GM20000 (cell line): ENCODE measurements at regions not wholly inside any gene's neighbourhood (a gene's known extent, or its start where the extent isn't known, plus 50 kb on each side); places are given as distances from the start of the nearest gene placed in this dataset.

Experiments
- DNase-seq: peaks from one replicate; pipeline ENCODE4 v3.0.0; 2012; ENCODE audit warnings: low spot score
- TF ChIP-seq, protein P1 (sequence below): IDR thresholded peaks from 2 replicates; pipeline ENCODE4 v1.5.1; 2012; ENCODE audit warnings: mild to moderate bottlenecking, control low read depth; ENCODE audit errors: extremely low read depth, missing control alignments

DNA sequence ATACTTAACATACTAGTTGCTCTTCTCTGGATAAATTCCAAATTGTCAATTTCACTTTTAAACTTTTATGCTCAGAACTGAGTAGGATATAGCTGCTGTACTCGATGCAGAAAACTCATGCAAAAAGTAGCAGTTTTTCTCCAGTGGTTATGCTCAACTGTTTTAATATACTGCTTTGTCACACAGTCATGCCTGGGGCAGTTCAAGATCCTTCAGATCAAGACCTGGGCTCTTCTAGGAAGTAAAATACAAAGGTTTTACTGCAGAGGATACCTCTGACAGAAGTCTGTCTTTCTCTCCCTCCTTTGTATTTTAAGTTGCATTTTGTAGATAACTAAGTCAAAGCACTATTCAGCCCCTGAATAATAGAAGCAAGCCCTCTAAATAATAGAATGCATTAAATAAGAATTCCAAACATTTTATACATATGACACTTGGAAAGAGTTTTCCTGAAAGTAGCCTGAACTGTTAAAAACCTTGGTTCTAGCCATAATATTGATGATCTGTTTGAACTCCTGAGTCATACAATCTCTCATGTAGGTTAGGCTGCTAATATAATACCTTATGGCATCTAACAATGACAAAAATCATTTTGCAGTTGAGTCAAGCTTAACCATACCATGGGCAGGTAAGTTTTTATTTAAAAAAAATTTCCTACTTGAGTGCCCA is 183.3 kb upstream of the TRIB2 start:
- TF ChIP-seq, protein P1, sequence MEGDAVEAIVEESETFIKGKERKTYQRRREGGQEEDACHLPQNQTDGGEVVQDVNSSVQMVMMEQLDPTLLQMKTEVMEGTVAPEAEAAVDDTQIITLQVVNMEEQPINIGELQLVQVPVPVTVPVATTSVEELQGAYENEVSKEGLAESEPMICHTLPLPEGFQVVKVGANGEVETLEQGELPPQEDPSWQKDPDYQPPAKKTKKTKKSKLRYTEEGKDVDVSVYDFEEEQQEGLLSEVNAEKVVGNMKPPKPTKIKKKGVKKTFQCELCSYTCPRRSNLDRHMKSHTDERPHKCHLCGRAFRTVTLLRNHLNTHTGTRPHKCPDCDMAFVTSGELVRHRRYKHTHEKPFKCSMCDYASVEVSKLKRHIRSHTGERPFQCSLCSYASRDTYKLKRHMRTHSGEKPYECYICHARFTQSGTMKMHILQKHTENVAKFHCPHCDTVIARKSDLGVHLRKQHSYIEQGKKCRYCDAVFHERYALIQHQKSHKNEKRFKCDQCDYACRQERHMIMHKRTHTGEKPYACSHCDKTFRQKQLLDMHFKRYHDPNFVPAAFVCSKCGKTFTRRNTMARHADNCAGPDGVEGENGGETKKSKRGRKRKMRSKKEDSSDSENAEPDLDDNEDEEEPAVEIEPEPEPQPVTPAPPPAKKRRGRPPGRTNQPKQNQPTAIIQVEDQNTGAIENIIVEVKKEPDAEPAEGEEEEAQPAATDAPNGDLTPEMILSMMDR, result no peak
- no peak for DNase-seq

DNA sequence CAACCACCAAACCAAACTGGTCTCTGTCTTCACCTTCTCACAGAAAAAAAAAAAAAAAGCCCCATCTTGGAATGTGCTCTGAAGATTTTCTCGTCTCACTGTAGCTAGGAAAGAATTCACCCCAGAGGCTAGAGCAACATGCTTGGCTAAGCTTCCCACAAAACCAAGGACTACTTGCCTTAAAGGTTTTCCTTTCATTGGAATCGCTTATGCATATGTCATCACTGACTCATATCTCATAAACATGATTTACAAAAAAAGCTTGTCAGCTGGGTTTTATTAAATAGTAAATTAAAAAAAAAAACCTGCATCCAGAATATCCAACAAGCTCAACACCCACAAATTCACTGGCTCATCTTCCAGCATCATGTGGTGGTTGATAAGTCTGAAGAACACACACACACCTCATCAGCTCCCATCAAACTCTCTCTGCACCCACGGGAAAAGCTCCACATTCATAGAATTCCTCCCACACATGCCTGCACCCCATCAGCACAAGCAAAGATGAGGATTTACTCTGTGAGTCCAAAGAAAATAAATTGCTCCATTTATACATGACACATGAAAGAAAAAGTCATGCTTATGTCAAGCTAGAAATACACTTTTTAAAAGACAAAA is 182.0 kb upstream of the TRIB2 start:
- DNase-seq, result no peak
- TF ChIP-seq, protein P1, result no peak

DNA sequence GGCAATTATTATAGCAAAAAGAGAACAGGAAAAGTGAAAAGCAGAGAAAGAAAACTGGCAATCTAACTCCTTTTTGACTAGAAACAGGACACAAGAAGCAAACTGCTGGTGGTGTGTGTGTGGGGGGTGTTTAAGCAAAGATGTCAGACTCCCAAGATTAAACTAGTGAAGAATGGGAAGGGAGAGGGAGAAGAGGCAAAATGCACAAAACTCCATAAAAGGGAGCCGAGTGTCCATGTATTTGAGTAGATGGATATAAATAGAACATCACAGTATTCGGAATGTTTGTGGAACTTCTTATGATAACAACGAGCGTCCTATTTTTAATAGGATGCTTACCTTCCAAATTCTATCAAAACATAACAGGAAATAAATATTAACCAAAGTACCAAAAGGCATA is 179.8 kb upstream of the TRIB2 start:
- TF ChIP-seq, protein P1, result no peak
- no peak for DNase-seq

DNA sequence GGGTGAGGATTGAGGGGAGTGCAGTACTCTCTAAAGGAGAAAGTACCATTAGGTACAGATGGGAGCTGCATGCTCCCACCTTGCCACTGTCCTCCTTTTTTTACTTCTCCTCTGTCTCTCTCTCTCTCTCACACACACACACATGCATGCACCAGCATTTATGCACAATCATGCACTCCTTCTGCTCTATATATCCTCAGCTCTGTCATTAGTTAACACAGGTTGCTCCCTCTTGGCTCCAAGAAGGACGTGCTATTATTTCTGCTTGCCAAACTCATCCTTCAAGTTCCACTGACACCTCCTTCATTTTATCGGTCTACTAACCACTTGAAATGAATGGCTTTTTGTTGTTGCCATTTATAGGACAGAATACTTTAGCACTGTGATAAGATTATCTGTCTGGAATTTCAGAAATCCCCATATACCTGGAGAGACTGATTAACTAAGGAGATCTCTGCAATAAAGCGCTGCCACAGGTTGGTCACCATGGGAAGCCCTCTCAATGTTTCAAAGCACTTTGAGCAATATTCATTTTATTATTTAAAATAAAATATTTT is 178.5 kb upstream of the TRIB2 start:
- TF ChIP-seq, protein P1, result no peak
- DNase-seq, result no peak

DNA sequence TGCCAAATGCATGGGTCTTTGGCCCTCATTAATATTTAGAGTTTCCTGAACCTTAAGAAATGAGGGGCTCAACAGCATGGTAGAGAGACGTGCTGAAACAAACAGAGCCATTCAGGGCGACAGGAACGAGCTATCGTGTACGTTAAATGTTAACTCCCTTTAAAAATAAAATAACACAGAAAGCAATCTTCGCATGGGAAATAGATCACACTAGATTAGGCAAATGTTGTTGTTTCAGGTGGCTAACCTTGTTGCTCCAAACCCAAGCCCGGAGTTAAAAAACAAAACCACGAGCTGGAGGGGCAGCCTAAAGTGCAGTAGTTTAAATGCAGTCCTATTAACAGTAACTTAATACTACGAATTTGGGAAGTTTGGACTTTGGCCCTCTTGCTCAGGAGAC is 177.4 kb upstream of the TRIB2 start:
- TF ChIP-seq, protein P1, result no peak
- DNase-seq, result no peak

DNA sequence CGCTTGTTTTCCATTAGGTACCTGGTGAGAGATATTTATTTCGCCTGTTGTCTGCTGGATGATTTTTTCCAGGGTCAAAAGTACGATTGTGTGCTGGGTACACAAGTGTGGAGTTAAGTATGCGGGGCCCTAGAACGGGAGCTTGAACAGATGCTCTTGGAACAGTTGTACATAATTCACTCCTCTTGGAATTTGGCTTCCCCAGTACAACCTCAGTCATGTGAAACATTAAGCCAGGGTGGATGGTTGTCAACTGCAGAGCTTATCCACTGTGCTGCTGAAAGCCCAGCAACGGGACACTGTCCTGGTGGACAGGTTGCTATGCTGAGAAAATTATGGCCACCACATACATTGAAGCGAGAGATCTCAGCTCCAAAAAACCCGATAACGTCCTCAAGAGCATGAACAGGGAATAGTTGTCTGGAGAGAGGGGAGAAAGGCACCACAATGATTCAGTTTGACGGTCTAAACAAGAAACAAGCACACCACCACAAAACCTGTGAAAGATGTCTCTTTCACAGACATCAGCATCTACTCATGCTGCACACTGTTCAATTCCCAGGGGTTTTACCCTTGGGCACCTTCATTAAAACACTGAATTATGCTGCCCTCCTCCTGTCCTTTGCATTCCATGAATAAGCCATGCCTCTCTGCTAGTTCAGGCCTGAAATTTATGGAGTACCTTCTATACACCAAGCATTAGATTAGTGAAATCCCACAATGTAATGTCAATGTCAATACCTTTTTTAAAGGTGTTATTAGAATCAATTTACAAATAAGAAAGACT is 176.8 kb upstream of the TRIB2 start:
- no peak for DNase-seq
- TF ChIP-seq, protein P1, result no peak
